Kidney epithelial cell (primary cell): ENCODE measurements at regions not wholly inside any gene's neighbourhood (a gene's known extent, or its start where the extent isn't known, plus 50 kb on each side); places are given as distances from the start of the nearest gene placed in this dataset.

Experiments used
- DNase-seq: peaks from one replicate; pipeline ENCODE4 v3.0.0-alpha.2; 2010; ENCODE audit warnings: low read depth
- H3K27me3 ChIP-seq: 2 replicates; pipeline ENCODE4 v1.6.0; 2011; ENCODE audit warnings: low read length; ENCODE audit not compliant: control insufficient read depth, insufficient read depth
- H3K36me3 ChIP-seq: 2 replicates; pipeline ENCODE4 v1.5.1; 2011; ENCODE audit warnings: low read length; ENCODE audit not compliant: control insufficient read depth, insufficient read depth
- H3K4me3 ChIP-seq: 2 replicates; pipeline ENCODE4 v1.5.1; 2011; ENCODE audit warnings: low read depth, mild to moderate bottlenecking, control low read depth, low read length
- CTCF ChIP-seq: IDR thresholded peaks from 2 replicates; pipeline ENCODE4 v1.5.1; 2011; ENCODE audit warnings: mild to moderate bottlenecking, moderate library complexity, low read length, control low read depth, inconsistent platforms; ENCODE audit not compliant: insufficient read depth, poor library complexity, severe bottlenecking

GRCh38 chr16:6918646-6919045, 414.0 kb upstream of the RBFOX1 start:
- H3K36me3 ChIP-seq: no peaks in the 10 kb centered on the region
- DNase-seq: no peak
- no peak overlapping the region for H3K4me3 ChIP-seq
- no peaks in the 10 kb centered on the region for H3K27me3 ChIP-seq
- no peak for TF ChIP-seq CTCF

- DNase-seq: no peak
- Histone ChIP-seq H3K27me3 (no peaks in the 10 kb centered on the region), H3K36me3 (no peaks in the 10 kb centered on the region), H3K4me3 (no peak overlapping the region)
- no peak for TF ChIP-seq CTCF
Measured at GRCh38 chr16:6916946-6917345, 415.7 kb upstream of the RBFOX1 start.

GRCh38 chr16:6913566-6913965, 419.1 kb upstream of the RBFOX1 start:
- H3K4me3 ChIP-seq: no peak overlapping the region
- no peak for TF ChIP-seq CTCF
- no peak for DNase-seq
- H3K27me3 ChIP-seq: no peaks in the 10 kb centered on the region
- H3K36me3 ChIP-seq: no peaks in the 10 kb centered on the region

- H3K27me3 ChIP-seq: no peaks in the 10 kb centered on the region
- DNase-seq: no peak
- H3K36me3 ChIP-seq: no peaks in the 10 kb centered on the region
- TF ChIP-seq CTCF: no peak
- no peak overlapping the region for H3K4me3 ChIP-seq
Measured at GRCh38 chr16:6910301-6910700, 422.3 kb upstream of the RBFOX1 start.

- Histone ChIP-seq H3K36me3 (no peaks in the 10 kb centered on the region), H3K27me3 (no peaks in the 10 kb centered on the region), H3K4me3 (no peak overlapping the region)
- TF ChIP-seq CTCF: no peak
- no peak for DNase-seq
Measured at GRCh38 chr16:6905601-6906000, 427.0 kb upstream of the RBFOX1 start.

- no peak for DNase-seq
- no peak overlapping the region for H3K4me3 ChIP-seq
- TF ChIP-seq CTCF: no peak
- H3K27me3 ChIP-seq: no peaks in the 10 kb centered on the region
- H3K36me3 ChIP-seq: no peaks in the 10 kb centered on the region
Measured at GRCh38 chr16:6903671-6904070, 429.0 kb upstream of the RBFOX1 start.
